ENCODE measurements at regions not wholly inside any gene's neighbourhood (a gene's known extent, or its start where the extent isn't known, plus 50 kb on each side); places are given as distances from the start of the nearest gene placed in this dataset.

GRCh38 chr2:53445383-53446070 is 322.1 kb upstream of the CHAC2 start:
- no peak for DNase-seq

DNA sequence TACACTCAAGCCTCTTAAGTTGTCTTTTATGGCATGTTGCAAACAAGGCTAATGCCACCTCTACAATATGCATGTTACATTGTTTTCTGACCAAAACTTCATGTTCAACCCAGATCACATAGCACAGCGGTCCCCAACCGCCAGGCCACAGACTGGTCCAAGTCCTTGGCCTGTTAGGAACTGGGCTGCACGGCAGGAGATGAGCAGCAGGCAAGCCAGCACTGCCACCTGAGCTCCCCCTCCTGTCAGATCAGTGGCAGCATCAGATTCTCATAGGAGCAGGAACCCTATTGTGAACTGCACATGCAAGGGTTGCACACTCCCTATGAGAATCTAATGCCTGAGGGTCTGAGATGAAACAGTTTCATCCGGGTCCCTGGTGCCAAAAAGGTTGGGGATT is 324.8 kb upstream of the CHAC2 start:
- no peak for DNase-seq

DNA sequence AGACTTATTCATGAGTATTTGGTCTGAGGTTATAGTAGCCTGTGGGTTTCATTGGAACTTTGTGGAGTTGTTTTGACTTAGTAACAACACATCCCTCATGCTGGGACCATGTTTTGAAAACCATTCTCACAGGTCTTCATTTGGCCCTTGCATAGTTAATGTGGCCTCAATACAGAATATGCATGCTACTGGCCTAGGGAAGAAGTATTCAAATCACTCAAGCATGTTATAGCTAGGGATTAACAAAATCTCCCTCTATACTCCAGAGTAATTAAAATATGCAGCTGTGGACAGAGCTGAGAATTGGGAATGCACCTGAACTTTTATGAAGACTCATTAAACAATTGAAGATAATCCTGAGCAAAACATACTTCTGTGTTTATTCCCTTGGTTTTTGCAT is 325.5 kb upstream of the CHAC2 start:
- no peak for DNase-seq

GRCh38 chr2:53438692-53439091 is 328.9 kb upstream of the CHAC2 start:
- no peak for DNase-seq

DNA sequence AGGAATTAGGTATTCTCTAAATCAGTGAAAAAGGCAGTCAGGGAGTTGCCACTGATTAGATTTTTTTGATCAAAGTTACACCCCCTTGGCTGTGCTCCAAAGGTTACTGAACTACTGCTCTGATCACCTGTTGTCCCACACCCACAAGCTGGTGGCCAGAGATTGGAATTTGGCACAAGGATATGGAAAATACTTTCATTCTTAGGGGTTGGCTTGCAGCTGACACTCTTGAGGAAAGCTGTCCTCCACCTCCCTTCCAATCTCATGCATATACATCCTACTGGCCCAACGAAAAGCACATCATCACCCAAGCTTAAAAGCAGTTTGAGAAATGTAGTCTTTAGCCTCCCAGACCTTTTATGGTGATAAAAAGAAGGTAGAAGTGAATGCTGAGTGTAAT is 329.5 kb upstream of the CHAC2 start:
- DNase-seq: no peak

DNA sequence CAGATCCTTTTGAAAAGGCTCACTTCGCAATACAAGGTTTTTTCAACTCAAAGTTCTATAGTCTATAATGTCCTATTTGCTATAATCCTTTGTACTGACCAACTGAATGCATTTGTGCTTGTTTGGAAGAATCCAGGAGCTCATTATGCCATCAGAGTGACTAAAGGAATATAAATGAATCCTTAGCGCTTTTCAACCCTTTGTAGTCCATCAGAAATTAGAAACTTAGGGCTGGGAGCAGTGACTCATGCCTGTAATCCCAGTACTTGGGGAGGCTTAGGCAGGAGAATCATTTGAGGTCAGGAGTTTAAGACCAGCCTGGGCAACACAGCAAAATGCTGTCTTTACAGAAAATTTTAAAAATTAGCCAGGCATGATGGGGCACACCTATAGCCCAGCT is 330.2 kb upstream of the CHAC2 start:
- no peak for DNase-seq

GRCh38 chr2:53436882-53437281 is 330.7 kb upstream of the CHAC2 start:
- no peak for DNase-seq

DNA sequence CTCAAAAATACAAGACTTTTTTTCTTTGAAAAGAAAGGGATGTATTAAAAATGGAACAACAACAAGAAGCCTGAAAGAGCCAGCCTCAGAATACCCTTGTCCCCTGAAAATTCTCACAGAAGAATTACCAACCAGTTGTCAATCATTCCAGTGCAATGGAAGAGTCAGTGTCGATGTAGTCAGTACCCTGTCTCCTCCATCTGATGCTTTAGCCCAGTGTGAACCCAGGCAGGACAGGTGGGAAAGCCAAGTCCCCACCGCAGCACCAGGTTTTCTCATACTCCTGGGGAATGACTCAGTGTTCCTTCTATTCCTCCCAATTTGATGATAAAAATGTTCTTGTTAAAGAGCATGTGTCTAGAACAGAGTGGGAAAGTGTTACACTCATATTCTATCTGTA is 332.0 kb upstream of the CHAC2 start:
- DNase-seq: no peak

- DNase-seq: no peak
These were observed 333.1 kb upstream of the CHAC2 start for GRCh38 chr2:53434466-53434865.

GRCh38 chr2:53432936-53433335 is 334.7 kb upstream of the CHAC2 start:
- DNase-seq: no peak

DNA sequence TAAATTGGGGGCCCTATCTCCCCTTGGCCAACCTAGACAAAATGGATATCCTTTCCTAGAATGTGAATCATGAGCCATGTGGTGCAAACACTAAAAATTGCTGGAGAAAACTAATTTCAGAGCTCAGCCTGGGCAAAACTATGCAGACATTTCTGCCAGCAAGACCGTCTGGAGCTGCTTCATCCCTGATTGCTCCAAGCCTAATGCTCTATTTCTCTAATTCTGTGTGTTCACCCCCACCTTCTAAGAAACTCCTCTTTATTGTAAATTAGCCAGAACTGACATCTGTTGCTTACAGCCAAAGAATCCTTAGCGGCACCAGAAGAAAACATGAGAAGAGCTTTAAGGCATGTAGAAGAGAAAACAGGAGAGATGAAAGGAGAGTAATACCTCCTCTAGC is 337.7 kb upstream of the CHAC2 start:
- DNase-seq: no peak

GRCh38 chr2:53424902-53425301 is 342.7 kb upstream of the CHAC2 start:
- DNase-seq: no peak

GRCh38 chr2:53423465-53423864 is 344.1 kb upstream of the CHAC2 start:
- DNase-seq: no peak

DNA sequence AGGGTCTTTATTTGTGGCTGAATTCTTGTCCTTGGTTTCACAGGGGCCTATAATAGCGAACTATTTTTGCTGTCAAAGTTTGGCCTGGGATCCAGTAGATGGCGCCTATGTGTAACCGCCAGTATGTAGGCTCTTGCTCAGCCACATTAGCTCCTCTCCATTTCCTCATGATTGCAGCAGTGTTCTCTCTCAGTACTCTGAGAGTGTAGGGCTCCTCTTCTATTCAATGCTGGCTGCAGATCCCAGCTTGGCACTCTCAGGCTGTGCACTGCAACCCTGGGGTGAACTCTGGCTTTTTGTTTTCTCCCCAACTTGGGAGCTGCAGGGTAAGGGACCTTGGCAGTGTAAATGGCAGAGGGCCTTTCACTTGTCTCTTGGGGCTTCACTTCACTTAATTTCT is 344.6 kb upstream of the CHAC2 start:
- no peak for DNase-seq

GRCh38 chr2:53417385-53417784 is 350.2 kb upstream of the CHAC2 start:
- no peak for DNase-seq

- DNase-seq: no peak
These were observed 360.1 kb upstream of the CHAC2 start for GRCh38 chr2:53407363-53408080.

DNA sequence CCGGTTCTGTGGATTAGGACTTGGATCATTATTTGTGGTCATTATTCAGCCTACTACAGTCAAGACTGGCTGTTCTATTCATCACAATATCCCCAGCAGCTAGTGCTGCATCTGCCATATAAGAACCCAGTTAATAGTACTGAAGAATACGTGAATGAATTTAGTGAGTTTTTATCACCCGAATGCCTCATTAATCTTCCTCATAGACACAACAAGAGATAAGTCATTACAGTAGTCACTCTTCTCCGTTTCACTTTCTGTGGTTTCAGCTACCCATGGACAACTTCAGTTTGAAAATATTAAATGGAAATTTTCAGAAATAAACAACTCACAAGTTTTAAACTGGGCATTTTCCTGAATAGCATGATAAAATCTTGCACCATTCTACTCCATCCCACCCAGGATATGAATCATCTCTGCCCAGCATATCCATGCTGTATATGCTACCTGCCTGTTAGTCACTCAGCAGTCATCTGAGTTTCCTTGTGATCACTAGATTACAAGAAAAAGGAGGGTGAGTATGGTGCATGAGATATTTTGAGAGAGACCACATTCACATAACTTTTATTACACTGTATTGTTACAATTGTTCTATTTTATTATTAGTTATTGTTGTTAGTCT is 363.7 kb upstream of the CHAC2 start:
- no peak for DNase-seq

GRCh38 chr2:53397085-53397484 is 370.5 kb upstream of the CHAC2 start:
- DNase-seq: no peak

DNA sequence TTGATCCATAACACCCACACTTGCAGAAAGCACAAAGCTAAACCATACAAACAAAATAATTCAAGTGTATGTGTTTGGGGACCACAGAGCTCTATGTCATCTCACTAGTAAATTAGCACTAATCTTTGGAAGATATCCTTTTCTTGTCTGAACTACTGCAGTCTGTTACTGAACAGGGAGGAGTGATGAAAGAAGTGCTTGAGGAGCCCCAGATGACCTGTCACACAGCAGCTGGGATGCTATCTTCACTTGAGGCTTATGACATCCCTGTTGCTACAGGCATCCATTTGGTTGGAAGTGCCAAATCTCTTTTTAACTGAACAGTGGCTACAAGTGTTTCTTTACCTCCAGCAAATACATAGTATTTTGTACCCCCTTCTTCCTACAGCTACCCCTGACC is 386.3 kb upstream of the CHAC2 start:
- no peak for DNase-seq

GRCh38 chr2:53379547-53379946 is 388.1 kb upstream of the CHAC2 start:
- DNase-seq: no peak

- no peak for DNase-seq
These were observed 388.8 kb upstream of the CHAC2 start for GRCh38 chr2:53378791-53379190.

- DNase-seq: no peak
These were observed 394.5 kb upstream of the CHAC2 start for GRCh38 chr2:53373126-53373525.

DNA sequence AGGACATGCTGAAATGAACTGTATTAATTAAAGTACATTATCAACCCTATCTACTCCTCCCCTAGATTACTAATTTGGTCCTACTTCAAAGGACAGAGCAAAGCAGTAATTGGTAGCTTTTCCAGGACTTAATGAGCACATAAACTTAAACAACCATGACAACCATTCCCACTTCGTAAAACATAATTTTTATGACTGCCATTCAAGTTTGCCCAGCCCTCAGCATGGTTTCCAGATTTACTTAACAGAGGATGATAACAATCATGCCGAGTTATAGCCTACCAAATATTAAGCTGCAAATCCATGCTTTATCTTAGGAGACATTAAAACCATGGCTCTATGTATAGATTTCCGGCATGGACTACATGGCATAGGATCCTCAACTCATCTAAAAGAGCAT is 401.1 kb upstream of the CHAC2 start:
- DNase-seq: no peak

DNA sequence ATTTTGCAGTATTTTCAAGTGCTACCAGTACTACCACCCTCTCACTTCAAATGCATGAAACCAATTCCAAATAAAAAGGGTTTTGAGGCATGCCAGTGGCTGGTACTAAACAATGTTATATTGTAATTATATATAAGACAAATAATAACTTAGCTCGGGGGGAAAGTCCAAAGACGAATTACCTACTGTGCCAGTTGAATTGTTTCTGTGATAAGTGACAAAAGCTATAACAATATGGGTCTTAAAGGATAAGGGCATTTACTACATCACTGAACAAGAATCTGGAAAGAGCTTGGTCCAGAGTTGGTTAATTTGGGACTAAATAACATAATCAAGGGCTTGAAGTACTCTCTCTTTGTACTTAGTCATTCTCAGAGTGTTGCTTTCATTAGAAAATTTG is 404.7 kb upstream of the CHAC2 start:
- DNase-seq: no peak

Data from T1000 (cell line).